HG03097 (cell line): ENCODE measurements at regions not wholly inside any gene's neighbourhood (a gene's known extent, or its start where the extent isn't known, plus 50 kb on each side); places are given as distances from the start of the nearest gene placed in this dataset.

Source experiments
- ATAC-seq: cut with Tn5 transposase; IDR thresholded peaks from one replicate; pipeline ENCODE4 v1.9.1; 2021; ENCODE audit not compliant: unreplicated experiment, low FRiP score

DNA sequence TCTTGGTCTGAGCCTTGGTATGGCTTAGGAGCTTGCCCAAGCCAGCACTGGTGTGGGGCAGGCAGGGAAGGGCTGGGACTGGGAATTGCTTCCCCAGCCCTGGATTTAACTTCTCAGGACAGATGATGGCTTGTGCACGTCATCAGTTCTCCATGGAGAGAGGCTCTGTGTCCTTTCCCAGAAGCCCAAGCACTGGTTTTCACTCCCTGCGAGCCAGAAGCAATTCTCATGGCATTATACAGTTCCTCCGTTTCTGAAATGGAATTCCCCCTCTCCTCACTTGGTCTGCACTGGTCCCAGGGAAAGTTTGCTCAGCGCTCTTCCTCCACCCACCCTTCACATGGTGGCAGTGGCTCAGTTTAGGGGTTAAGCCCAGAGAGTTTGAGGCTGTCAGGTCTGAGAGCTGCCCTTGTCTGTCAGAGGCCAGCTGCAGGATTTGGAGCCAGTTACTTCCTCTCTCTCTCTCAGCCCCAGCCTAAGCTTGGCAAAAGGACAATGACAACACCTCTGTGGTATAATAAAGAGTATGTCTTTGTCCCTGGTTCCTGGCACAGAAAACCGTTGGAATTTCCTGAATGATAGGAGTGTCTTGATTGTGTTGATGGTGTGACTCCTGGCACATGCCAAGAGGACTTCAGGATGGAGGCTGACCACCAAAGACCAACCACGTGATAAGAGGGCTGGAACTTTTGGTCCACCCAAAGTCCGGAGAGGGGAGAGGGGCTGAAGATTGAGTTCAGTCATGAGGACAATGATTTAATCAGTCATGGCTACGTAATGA is 219.6 kb upstream of the TNRC6C start:
- no peak for ATAC-seq

DNA sequence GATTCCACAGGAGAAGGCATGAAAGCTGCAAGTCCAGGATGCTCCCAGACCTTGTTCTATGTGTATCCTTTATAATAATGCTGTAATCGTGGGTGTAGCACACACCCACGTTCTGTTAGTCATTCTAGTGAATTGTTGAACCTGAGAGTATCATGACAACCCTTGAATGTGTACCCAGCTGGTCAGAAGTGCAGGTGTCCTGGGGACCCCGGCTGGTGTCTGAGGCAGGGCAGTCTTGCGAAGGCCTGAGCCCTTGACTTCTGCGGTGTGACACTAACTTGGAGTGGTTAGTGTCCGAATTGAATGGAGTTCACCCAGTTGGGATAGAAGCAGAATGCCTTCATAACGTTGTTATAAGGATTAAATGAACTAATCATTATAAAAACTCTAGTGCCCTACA is 218.0 kb upstream of the TNRC6C start:
- no peak for ATAC-seq

DNA sequence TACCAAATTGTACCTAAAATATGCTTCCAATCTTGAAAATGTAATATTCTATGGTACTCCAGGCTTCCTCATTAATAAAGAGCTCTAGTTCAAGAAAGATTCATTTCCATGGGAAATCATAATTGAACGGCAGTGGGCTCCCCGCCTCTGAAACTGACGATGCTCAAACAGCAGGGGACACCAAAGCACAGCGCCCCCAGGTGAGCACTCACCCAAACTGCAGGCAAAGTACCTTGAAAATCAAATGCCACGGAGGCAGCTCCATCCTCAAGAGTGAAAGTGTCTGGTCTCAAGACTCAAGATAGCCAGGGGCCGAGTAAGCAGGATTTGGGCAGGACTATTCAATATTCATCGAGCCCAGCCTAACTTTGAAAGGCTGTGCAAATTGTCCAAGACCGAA is 217.4 kb upstream of the TNRC6C start:
- ATAC-seq = no peak

DNA sequence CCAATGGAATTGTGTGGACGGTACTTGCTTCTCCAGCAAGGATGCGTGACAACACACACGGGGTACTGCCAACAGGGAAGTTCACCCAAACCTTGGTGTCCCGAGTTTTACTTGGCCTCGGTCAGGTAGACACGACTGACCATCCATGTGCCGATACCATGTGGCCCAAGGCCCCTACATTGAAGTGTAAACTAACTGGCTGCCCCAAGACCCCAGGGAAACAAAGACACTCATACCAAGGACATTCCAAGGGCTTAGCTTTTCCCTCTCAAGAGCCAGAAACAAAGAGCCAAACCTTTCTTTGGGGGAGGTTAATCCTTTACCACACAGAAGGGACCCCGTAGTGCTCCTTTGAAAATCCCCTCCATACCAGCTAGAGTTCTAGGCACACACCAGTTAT is 215.9 kb upstream of the TNRC6C start:
- no peak for ATAC-seq

DNA sequence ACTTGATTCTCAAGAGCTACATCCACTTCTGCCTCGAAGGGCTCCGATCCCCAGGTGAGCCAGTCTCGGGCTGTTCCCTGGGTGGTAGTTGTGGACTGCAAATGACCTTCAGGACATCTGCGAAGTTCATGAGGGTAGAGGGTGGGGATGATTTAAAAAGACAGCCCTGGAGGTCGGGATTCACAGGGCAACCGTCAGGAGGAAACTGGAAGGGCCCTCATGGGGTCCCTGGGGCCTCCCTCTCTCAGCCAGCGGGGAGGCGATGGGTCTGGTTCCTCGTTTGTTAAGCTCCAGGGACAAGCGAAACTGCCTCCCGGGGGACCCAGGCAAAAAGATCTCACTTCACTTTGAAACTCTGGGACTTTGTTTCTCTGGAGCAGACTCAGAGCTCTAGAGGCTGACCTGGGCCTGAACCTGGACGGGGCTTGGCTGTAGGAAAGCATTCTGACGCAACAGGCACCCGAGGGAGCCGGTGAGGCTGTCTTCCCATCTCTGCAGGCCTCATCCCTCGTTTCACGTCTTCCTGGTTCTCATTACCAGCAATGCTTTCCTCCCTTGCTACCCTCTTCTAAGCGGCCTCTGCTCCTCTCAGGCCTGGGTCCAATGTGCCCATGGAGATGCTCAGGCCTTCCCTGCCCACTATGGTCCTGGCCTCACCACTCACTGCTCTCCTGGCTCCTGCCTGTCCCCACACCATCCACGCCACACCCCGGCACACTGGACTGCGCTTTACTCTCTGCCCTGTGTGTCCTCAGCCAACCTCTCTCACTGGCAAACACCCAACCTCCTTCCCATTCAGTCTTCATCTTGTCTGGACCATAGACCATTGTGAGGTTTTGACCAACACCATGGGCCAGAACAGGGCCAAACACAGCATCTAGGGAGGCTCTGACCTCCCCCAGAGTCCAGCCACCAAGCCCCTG is 214.2 kb upstream of the TNRC6C start:
- ATAC-seq = no peak

DNA sequence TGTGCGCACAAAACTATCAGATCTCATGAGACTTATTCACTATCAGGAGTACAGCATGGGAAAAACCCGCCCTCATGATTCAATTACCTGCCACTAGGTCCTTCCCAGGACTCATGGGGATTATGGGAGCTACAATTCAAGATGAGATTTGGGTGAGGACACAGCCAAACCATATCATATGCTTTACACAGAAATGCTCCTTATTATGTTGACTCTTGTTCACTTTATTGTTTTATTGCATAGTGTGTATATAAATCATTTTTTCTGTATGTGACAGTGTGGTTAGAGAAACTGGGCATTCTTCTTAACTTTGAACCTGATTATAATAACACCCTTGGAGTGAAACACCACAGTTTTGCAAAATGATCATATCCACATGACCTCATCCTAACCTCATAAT is 212.8 kb upstream of the TNRC6C start:
- ATAC-seq = no peak

DNA sequence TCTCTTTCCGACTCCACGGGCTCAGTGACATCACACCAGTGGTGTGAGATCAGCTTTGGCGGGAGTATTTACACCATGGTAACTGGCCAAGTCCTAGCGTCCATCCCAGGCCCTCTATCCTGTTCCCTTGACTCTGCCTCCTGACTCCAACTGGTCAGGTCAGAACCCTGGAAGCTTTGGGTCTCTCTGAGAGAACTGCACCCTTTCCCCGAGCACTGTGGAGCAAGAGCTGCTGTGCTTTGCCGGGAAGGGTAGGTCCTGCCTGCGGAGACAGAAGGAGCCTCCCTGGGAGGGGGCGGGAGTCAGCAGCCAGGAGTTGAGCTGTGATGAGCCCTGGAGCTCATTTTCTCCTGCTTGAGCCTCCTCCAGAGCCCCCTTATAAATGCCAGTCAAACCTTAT is 212.1 kb upstream of the TNRC6C start:
- no peak for ATAC-seq

DNA sequence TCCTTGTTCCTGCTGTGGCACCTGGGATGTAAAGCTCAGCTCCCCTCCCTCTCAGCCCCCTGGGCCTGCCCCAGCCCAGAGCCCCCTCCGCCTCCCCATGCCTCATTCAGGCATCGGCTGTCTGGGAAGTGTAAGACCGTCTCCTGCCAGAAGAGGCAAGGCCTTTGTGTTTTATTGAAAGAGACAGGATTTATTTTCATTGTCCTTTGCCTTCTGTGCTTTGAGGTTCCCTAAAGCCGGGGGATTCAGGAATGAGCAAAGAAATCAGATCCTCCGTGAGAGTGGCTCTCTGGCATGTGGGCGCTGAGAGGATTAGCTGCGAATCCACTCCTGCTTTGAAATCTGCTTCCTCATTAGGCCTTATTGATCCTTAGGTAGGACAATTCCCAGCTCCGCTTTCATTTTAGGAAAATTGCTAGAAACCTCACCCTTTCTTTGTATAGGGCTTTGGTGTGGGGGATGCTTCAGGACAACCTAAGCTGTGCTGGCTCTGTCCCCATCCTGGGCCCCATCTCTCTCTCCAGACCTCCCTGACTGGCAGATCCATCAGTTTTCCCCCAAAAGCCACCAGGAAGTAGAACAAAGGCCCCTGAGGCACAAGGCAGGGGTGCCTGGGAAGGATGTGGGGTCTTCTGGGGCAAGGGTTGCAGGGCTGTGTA is 211.5 kb upstream of the TNRC6C start:
- ATAC-seq = no peak

DNA sequence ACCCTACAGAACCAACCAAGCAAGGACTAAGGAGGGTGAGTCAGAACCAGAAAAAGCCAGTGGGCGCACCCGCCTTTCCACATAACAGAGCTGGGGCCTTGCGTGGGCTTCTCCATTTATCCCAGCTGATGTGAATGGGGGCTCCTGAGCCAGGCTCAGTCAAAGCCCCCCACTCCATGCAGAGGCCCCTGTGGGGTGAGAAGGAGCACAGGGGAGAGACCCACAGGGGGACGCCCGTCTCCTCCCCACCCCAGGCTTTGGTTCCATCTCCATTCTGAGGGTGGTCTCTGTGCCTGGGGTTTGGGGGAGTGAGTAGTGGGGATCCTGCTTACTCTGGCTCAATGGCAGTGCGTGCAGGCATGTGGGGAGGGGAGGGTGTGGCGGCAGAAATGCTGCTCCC is 210.1 kb upstream of the TNRC6C start:
- ATAC-seq = no peak

DNA sequence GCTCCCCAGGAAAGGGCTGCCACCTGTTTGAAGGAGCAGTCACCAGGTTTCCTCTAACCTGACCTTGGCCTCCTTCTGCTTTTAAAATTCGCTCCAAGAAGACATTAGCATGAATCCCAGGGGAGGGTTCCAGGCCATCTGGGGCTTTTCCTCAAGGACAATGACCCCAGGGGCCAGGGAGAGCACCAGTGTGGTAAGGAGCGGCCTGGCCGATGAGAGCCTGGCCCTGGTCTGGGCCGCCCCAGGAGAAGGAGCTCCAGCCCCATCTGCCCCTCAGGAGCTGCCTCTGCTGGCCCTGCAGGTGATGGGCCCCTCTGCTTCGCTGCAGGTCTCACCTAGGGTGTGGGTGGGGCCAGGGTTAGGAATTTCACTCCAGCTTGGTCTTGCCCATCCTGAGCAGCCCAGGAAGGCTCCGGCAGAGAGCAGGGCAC is 209.2 kb upstream of the TNRC6C start:
- no peak for ATAC-seq

DNA sequence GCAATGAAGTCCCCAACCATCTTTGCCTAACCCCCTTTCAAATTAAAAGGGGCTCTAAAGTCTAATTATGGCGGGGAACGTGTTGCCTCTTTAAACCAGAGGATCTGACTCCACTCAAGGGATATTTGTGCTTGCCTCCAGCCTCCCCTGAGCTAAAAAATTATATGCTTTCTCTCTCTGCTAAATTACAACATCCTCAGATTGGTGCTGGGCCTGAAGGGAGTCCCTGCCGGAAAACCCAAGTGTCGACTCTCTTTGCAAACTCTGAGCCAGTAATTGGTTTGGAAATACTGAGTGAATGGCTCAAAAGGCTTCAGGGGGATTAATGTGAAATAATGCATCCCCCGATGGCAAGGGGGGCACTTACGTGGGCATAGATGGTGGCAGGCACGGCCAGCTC is 208.5 kb upstream of the TNRC6C start:
- no peak for ATAC-seq

DNA sequence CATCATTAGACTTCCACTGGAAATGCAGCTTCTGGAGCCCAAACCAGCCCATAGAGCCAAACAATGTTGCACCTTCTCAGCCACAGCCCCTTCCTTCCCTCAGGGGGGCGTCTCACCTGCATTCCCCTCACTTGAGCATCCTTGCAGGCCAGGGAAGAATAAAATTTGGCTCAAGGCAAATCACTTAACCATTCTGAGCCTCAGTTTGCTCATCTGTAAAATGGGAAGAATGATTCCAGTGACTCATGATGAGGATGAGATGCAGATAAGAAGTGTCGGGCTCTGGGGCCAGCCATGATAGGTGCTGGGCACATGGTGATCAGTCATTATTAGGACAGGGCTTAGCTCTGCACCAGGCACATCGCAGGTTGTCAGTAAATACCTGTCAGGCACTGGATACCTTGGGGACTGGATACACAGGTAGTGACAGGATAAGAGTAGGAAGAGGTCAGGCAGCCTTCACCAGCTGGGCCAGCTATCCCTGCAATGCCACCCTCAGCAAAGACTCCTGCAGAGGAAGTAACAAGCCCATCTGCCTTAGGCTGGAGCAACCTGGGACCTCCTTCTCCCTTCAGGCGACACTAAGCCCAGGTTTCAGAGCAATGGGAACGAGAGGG is 208.0 kb upstream of the TNRC6C start:
- no peak for ATAC-seq

DNA sequence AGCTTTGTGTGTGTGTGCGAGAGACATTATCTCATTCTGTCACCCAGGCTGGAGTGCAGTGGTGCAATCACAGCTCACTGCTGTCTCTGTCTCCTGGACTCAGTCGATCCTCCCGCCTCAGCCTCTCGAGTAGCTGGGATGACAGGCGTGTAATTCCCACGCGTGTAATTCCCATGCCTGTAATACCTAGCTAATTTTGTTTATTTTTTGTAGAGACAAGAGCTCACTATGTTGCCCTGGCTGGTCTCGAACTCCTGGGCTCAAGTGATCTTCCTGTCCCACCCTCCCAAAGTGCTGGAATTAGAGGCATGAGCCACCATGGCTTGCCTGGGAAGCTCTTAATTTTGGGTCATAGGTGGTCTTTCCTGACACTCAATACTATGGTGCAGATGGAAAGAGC is 205.3 kb upstream of the TNRC6C start:
- no peak for ATAC-seq

DNA sequence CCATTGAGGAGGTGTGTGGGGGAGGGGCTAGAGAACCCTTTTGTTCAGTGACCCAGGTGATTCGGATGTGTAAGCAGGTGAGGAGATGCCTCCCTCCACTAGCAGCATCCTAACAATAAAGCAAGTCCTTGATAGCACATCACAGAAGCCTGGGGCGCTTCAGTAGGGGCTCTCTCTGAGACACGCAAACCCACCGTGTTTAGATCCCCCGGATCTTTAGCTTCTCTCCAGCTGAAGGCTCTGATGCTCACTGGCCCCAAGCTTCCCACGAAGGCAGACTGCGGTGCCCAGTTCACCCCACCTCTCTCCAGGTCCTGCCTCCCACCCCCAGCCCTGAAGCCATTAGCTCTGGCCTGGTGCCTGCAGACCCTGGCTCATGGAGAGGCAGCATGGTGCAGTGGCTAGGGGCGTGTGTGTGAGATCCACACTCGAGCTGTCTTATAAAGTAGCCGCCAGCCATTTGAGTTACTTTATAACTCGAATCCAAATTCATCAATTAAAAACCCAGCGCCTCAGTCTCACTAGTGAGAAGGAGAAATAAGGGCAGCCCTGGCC is 204.7 kb upstream of the TNRC6C start:
- no peak for ATAC-seq

DNA sequence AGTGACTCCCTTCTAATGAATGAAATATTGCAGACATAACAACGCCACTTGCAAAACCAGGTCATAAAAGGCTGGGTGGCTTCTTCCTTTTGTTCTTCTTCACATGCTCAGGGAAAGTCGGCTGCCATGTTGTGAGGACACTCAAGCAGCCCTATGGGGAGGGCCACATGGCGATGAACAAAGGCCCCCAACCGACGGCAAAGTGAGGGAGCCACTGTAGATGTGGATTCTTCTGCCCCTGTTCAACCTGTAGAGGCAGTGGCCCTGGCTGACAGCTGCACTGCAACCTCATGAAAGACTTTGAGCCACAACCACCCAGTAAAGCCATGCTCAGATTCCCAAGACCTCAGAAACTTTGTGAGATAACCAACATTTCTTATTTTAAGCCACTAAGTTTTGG is 203.5 kb upstream of the TNRC6C start:
- no peak for ATAC-seq

DNA sequence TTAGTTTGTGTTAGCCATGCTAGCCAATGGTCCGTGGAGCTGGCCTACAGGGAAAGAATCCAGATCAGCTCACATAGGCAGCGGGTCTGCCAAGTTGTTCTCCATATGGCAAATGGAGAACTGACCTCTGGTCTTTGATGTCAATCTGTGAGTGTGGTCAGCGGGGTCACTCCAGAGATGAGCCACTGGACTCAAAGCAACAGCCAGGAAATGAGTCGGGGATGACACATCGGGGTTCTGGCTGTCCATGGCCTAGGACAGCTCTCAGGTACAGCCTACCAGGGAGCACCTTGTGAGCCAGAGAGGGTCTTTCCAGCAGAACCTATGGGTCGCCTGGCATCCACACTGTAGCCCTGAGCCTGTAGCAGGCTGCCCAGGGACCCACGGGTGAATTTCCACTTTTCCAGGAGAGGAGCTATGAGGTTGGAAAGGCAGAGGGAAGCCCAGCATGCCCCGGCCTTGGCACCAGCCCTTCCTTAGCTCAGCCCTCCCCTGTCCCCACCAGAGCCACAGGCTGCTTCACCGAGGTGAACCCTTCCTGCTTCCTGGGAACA is 203.0 kb upstream of the TNRC6C start:
- no peak for ATAC-seq

DNA sequence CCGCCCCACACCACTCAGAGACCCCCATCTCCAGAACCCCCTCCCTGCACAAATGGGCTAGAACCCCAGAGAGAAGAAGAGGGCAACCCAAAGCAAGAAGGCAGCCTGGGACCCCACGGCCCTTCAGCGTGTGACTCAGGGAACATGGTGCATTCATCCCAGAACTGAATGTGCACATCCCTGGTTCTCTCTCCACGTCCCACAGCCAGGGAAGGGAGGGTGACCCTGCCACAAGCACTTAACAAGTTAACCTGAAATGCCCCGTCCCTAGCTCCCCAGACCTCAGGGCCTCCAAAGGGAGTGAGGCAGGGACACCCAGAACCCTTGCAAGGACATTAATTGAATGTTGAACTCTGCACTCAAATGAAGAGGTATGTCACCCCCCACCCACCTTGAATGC is 202.5 kb upstream of the TNRC6C start:
- ATAC-seq = no peak

DNA sequence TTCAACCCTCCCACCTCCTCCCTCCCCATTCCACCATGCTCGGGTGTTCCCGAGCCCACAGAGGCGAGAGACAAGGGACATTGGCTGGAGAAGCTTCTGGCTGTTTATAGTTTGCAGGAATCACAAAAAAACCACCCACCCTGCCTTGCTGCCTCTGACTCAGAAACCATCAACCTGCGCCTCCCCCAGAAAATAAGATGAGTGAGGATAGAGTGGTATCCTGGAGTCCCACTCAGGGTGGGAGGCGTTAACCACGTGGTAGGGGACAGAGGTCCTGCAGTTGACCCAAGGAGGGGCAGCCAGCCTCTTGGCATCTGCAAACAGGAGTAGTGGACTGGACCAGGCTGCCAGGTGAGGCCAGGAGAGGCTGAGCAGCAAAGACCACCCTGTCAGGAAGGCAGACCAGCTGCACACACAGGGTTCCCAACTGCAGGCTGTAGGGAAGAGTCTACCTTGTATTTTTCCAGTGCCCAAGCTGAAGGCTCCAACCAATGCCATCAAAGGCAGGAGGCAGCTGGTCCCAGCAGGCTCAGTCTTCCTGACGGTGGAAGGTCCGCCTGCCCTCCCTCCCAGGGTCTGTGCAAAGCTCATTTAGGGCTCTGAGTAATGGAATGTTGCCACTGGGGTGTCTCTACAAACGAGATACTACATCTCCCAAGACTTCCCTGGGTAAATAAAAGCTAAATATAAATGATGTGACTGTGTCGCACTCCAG is 201.5 kb upstream of the TNRC6C start:
- no peak for ATAC-seq

DNA sequence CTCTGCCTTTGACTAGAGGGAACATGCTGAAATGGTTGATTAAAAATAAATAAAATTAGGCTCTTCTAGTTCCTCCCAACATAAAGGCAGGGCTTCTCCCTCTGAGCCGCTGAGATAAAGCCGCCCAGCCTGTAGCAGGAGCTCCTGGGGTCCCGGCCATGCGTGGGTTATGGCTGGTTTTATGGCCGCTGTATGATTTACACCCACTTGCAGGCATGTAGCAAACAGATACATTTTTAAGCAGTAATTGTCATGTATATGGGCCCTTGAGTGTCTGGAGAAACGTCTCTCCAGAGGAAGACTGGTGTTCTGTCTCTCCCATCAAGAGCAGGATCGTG is 201.0 kb upstream of the TNRC6C start:
- no peak for ATAC-seq

DNA sequence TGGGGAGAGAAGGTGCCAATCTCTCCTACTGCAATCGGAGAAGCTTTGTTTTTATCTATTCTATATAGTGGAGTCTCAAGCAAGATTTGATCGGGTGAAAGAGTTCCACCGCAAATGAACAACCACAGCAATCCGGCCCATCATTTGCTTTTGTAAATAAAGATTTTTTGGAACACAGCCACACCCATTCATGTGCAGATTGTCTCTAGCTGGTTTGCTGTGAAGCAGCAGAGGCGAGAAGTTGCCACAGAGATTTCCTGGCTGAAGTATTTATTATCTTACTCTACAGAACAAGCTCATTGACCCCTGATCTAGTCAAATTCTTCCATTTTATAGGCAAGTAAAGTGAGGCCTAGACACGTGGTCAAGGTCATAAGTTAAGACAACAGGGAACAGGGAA is 195.5 kb upstream of the TNRC6C start:
- ATAC-seq = no peak
